ENCODE measurements at regions not wholly inside any gene's neighbourhood (a gene's known extent, or its start where the extent isn't known, plus 50 kb on each side); places are given as distances from the start of the nearest gene placed in this dataset.

DNA sequence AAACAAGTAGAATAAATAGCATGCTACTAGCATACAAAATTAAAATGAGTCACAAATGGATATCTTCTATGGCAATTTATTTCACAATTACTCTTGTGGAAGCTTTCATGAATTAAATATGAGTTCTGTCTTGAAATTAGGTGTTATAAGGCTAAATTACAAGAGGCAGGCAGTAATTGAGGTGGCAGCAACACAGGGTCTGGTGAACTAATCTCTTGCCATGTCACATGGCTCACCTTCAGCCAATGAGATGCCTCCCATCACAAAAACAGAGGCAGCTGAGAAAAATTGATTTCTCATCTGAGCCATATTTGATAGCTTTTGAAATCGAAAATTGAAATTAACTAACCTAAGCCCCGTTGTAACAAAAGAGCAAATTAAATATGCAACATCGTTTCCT lies 268.8 kb downstream of the NR2F2 start:
- in situ Hi-C loops (cut with MboI; ENCODE audit: low sequenced_read_pairs in 4 of 4) = loop anchor here in 2 of 4 donors (25.0 kb wide), 1 partner anchor 237 kb away; no protein-coding TSS in a partner anchor

GRCh38 chr15:96600350-96600749 lies 269.9 kb downstream of the NR2F2 start:
- Histone ChIP-seq H3K4me3 (no peak overlapping the region), H3K27me3 (no peaks in the 10 kb centered on the region), H3K9me3 (no peaks in the 10 kb centered on the region), H3K4me1 (no peaks in the 10 kb centered on the region), H3K36me3 (no peaks in the 10 kb centered on the region), H3K27ac (no peak overlapping the region)
- no peak for TF ChIP-seq POLR2A (IDR thresholded peaks at IDR 0.05)
- TF ChIP-seq, protein P1, sequence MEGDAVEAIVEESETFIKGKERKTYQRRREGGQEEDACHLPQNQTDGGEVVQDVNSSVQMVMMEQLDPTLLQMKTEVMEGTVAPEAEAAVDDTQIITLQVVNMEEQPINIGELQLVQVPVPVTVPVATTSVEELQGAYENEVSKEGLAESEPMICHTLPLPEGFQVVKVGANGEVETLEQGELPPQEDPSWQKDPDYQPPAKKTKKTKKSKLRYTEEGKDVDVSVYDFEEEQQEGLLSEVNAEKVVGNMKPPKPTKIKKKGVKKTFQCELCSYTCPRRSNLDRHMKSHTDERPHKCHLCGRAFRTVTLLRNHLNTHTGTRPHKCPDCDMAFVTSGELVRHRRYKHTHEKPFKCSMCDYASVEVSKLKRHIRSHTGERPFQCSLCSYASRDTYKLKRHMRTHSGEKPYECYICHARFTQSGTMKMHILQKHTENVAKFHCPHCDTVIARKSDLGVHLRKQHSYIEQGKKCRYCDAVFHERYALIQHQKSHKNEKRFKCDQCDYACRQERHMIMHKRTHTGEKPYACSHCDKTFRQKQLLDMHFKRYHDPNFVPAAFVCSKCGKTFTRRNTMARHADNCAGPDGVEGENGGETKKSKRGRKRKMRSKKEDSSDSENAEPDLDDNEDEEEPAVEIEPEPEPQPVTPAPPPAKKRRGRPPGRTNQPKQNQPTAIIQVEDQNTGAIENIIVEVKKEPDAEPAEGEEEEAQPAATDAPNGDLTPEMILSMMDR (IDR thresholded peaks at IDR 0.05 in 4 of 5, conservative IDR thresholded peaks at IDR 0.05 in 1 of 5) = no peak
- in situ Hi-C loops (cut with MboI; ENCODE audit: low sequenced_read_pairs in 4 of 4) (no loop called here), intact Hi-C loops (cut with DNase I; ENCODE audit: low total_unique reads) (no loop called here)
- DNase-seq (no peak), ATAC-seq (no peak)

More for the DNA sequence above, 268.8 kb downstream of the NR2F2 start:
- TF ChIP-seq POLR2A (IDR thresholded peaks at IDR 0.05) = no peak
- TF ChIP-seq, protein P1 (IDR thresholded peaks at IDR 0.05 in 4 of 5, conservative IDR thresholded peaks at IDR 0.05 in 1 of 5) = no peak
- H3K9me3 ChIP-seq = no peaks in the 10 kb centered on the region
- H3K4me1 ChIP-seq = no peaks in the 10 kb centered on the region
- intact Hi-C loops (cut with DNase I; ENCODE audit: low total_unique reads) = no loop called here
- no peaks in the 10 kb centered on the region for H3K36me3 ChIP-seq
- DNase-seq = no peak
- no peak overlapping the region for H3K27ac ChIP-seq
- H3K4me3 ChIP-seq = no peak overlapping the region
- H3K27me3 ChIP-seq = no peaks in the 10 kb centered on the region
- ATAC-seq = no peak

GRCh38 chr15:96606617-96607016 lies 276.1 kb downstream of the NR2F2 start:
- TF ChIP-seq, protein P1 (IDR thresholded peaks at IDR 0.05 in 4 of 5, conservative IDR thresholded peaks at IDR 0.05 in 1 of 5) = no peak
- TF ChIP-seq POLR2A (IDR thresholded peaks at IDR 0.05) = no peak
- intact Hi-C loops (cut with DNase I; ENCODE audit: low total_unique reads) (no loop called here), in situ Hi-C loops (cut with MboI; ENCODE audit: low sequenced_read_pairs in 4 of 4) (no loop called here)
- Histone ChIP-seq H3K4me3 (no peak overlapping the region), H3K27me3 (no peaks in the 10 kb centered on the region), H3K4me1 (no peaks in the 10 kb centered on the region), H3K9me3 (no peaks in the 10 kb centered on the region), H3K27ac (no peak overlapping the region), H3K36me3 (no peaks in the 10 kb centered on the region)
- ATAC-seq (no peak), DNase-seq (no peak)

GRCh38 chr15:96610757-96611156 lies 280.3 kb downstream of the NR2F2 start:
- in situ Hi-C loops (cut with MboI; ENCODE audit: low sequenced_read_pairs in 4 of 4) = no loop called here
- Histone ChIP-seq H3K4me3 (no peak overlapping the region), H3K36me3 (no peaks in the 10 kb centered on the region), H3K27me3 (no peaks in the 10 kb centered on the region), H3K27ac (no peak overlapping the region), H3K9me3 (no peaks in the 10 kb centered on the region), H3K4me1 (no peaks in the 10 kb centered on the region)
- TF ChIP-seq, protein P1 (IDR thresholded peaks at IDR 0.05 in 4 of 5, conservative IDR thresholded peaks at IDR 0.05 in 1 of 5) = no peak
- no peak for TF ChIP-seq POLR2A (IDR thresholded peaks at IDR 0.05)
- DNase-seq = no peak
- intact Hi-C loops (cut with DNase I; ENCODE audit: low total_unique reads) = no loop called here
- no peak for ATAC-seq

GRCh38 chr15:96612917-96613316 lies 282.4 kb downstream of the NR2F2 start:
- no peak overlapping the region for H3K27ac ChIP-seq
- ATAC-seq (no peak), DNase-seq (no peak)
- intact Hi-C loops (cut with DNase I; ENCODE audit: low total_unique reads) = no loop called here
- H3K36me3 ChIP-seq = no peaks in the 10 kb centered on the region
- H3K4me3 ChIP-seq = no peak overlapping the region
- no peak for TF ChIP-seq POLR2A (IDR thresholded peaks at IDR 0.05)
- TF ChIP-seq, protein P1 (IDR thresholded peaks at IDR 0.05 in 4 of 5, conservative IDR thresholded peaks at IDR 0.05 in 1 of 5) = no peak
- H3K4me1 ChIP-seq = no peaks in the 10 kb centered on the region
- in situ Hi-C loops (cut with MboI; ENCODE audit: low sequenced_read_pairs in 4 of 4) = no loop called here
- H3K9me3 ChIP-seq = no peaks in the 10 kb centered on the region
- H3K27me3 ChIP-seq = no peaks in the 10 kb centered on the region

Measured in gastrocnemius medialis (tissue), 4 donors.